Left ventricle myocardium inferior (tissue), 1 donor: ENCODE measurements at regions not wholly inside any gene's neighbourhood (a gene's known extent, or its start where the extent isn't known, plus 50 kb on each side); places are given as distances from the start of the nearest gene placed in this dataset. TPM values are rescaled to one million over a fixed set of nuclear protein-coding genes. Genes with fewer than 3 reads are reported as not detected.

ENCODE experiments used
- DNase-seq: peaks from one replicate; pipeline ENCODE4 v3.0.0-alpha.2; 2020
- H3K27ac ChIP-seq: fragments of 200-600 bp; replicated peaks from 2 replicates; pipeline ENCODE4 v1.8.0; 2021
- H3K27me3 ChIP-seq: fragments of 200-600 bp; 2 replicates; pipeline ENCODE4 v1.8.0; 2021; ENCODE audit warnings: low read depth
- H3K36me3 ChIP-seq: fragments of 200-600 bp; 2 replicates; pipeline ENCODE4 v1.8.0; 2021
- H3K4me1 ChIP-seq: fragments of 200-600 bp; 2 replicates; pipeline ENCODE4 v1.8.0; 2021
- H3K4me3 ChIP-seq: fragments of 200-600 bp; 2 replicates; pipeline ENCODE4 v1.8.0; 2021; ENCODE audit warnings: mild to moderate bottlenecking, moderate library complexity
- H3K9me3 ChIP-seq: fragments of 200-600 bp; replicated peaks from 2 replicates; pipeline ENCODE4 v1.8.0; 2021
- CTCF ChIP-seq: fragments of 200-600 bp; IDR thresholded peaks from 2 replicates; pipeline ENCODE4 v1.8.0; 2021; ENCODE audit warnings: antibody characterized with exemption, mild to moderate bottlenecking, borderline replicate concordance
- intact Hi-C: fragments of 100-400 bp; cut with micrococcal nuclease; formaldehyde crosslinking; loops from one replicate; pipeline ENCODE4 v1.11.0; 2022
- microRNA-seq: library from miRNA; unstranded; fragments of <30 nt; microRNA quantifications from one replicate; pipeline ENCODE4 v1.2.0, GENCODE V29; 2020
- donor health status: DM: no; HTN: yes; CAD: no; lungs with severe emphysema.

- H3K4me3 ChIP-seq: no peak overlapping the region
- H3K27ac ChIP-seq: no peak overlapping the region
- no peaks in the 10 kb centered on the region for H3K4me1 ChIP-seq
- H3K27me3 ChIP-seq: no peaks in the 10 kb centered on the region
- no peak for TF ChIP-seq CTCF
- intact Hi-C loops: no loop called here
- no peak for DNase-seq
- no peaks in the 10 kb centered on the region for H3K36me3 ChIP-seq
- H3K9me3 ChIP-seq: peaks cover 2% of the 10 kb centered on the region
Observed at GRCh38 chr3:105316331-105316730, 50.4 kb upstream of the ALCAM start.

Small RNAs in the stretch of these regions (microRNA-seq; reads per million reads assigned to microRNA genes)
- not detected for gene MIR548AB
